ENCODE measurements at regions not wholly inside any gene's neighbourhood (a gene's known extent, or its start where the extent isn't known, plus 50 kb on each side); places are given as distances from the start of the nearest gene placed in this dataset.

DNA sequence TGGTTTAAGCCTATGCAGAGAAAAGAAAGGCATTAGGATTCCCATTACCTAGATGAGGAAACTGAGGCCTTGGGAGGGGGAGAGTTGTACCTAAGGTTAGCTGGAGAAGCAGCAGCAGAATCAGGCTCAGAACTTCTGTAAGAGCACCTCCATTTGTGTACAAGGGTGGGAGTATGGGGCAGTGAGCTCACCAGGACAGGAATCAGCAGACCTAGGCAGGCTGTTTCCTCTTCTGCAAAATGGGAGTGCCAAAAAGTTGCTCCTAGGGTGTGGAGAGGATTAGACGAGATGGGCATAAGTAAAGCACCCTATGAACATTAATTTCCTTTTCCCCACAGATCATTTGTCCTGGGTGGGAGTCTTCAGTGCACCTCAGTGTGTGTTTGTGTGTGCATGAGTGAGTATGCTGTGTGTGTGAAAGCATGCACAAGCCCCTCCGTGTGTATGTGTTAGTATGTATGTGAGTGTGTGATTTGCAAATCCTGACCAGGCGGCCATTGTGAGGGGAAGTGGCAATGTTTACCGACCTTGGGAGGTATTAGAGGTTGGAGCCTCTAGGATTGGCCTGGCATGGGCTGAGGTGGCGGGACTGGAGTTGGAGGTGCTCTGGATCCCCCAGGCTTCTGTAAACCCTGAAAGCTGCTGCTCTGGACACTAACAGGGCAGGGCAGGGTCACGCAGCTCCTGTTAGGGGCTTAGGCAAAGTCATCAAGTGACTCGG lies 78.8 kb downstream of the VEGFA start (continued):
- TF ChIP-seq, protein P1, sequence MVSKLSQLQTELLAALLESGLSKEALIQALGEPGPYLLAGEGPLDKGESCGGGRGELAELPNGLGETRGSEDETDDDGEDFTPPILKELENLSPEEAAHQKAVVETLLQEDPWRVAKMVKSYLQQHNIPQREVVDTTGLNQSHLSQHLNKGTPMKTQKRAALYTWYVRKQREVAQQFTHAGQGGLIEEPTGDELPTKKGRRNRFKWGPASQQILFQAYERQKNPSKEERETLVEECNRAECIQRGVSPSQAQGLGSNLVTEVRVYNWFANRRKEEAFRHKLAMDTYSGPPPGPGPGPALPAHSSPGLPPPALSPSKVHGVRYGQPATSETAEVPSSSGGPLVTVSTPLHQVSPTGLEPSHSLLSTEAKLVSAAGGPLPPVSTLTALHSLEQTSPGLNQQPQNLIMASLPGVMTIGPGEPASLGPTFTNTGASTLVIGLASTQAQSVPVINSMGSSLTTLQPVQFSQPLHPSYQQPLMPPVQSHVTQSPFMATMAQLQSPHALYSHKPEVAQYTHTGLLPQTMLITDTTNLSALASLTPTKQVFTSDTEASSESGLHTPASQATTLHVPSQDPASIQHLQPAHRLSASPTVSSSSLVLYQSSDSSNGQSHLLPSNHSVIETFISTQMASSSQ (IDR thresholded peaks at IDR 0.05; ENCODE audit: low read depth), result no peak
- TF ChIP-seq, protein P1 (CRISPR knock-in tag; IDR thresholded peaks at IDR 0.05; ENCODE audit: borderline replicate concordance), result peak; percentile 45; the same call in 1 of the 2 replicates
- TF ChIP-seq SOX6 (IDR thresholded peaks at IDR 0.05) (no peak), SOX6 (CRISPR knock-in tag; IDR thresholded peaks at IDR 0.05) (peak; percentile 81), ZNF777 (CRISPR knock-in tag; IDR thresholded peaks at IDR 0.05) (no peak; the same call in 1 of the 2 replicates), ZBTB7B (CRISPR knock-in tag; IDR thresholded peaks at IDR 0.05) (peak; percentile 78; the same call in 1 of the 2 replicates), PHF21A (CRISPR knock-in tag; IDR thresholded peaks at IDR 0.05) (peak; percentile 62; the same call in 1 of the 2 replicates), KAT8 (CRISPR knock-in tag; IDR thresholded peaks at IDR 0.05) (peak; percentile 68), ZBTB7A (CRISPR knock-in tag; IDR thresholded peaks at IDR 0.05) (peak; percentile 70; the same call in 1 of the 2 replicates), POLR2A (IDR thresholded peaks at IDR 0.05; ENCODE audit: insufficient read depth in 1 of 2, low read depth in 2 of 2, low read length in 2 of 2) (no peak), SRSF4 (IDR thresholded peaks at IDR 0.05; ENCODE audit: low read depth, low read length, poor library complexity, severe bottlenecking) (no peak), PCBP2 (optimal IDR thresholded peaks at IDR 0.05; ENCODE audit: low read depth, low read length, poor library complexity, severe bottlenecking) (no peak), ZNF264 (CRISPR knock-in tag; IDR thresholded peaks at IDR 0.05) (peak; percentile 47; the same call in 1 of the 2 replicates), SMC3 (IDR thresholded peaks at IDR 0.05; ENCODE audit: low read length) (no peak), NR2F6 (IDR thresholded peaks at IDR 0.05) (no peak), NR2F6 (CRISPR knock-in tag; IDR thresholded peaks at IDR 0.05) (peak; percentile 78), CEBPG (CRISPR knock-in tag; IDR thresholded peaks at IDR 0.05) (peak; percentile 60; the same call in 1 of the 2 replicates), FOXA3 (CRISPR knock-in tag; IDR thresholded peaks at IDR 0.05) (peak; percentile 94), RARA (CRISPR knock-in tag; IDR thresholded peaks at IDR 0.05) (peak; percentile 70), RFXAP (CRISPR knock-in tag; IDR thresholded peaks at IDR 0.05; ENCODE audit: borderline replicate concordance) (0 out of 2 replicates have a peak, but pooled peaks have one; percentile 57), FOXP1 (IDR thresholded peaks at IDR 0.05) (no peak), FOXP1 (CRISPR knock-in tag; IDR thresholded peaks at IDR 0.05) (peak; percentile 57; the same call in 1 of the 2 replicates), POLR2AphosphoS2 (IDR thresholded peaks at IDR 0.05; ENCODE audit: low read depth, low read length) (no peak), SAP130 (CRISPR knock-in tag; IDR thresholded peaks at IDR 0.05; ENCODE audit: low read depth) (peak; percentile 64)
- TF ChIP-seq, protein P2, sequence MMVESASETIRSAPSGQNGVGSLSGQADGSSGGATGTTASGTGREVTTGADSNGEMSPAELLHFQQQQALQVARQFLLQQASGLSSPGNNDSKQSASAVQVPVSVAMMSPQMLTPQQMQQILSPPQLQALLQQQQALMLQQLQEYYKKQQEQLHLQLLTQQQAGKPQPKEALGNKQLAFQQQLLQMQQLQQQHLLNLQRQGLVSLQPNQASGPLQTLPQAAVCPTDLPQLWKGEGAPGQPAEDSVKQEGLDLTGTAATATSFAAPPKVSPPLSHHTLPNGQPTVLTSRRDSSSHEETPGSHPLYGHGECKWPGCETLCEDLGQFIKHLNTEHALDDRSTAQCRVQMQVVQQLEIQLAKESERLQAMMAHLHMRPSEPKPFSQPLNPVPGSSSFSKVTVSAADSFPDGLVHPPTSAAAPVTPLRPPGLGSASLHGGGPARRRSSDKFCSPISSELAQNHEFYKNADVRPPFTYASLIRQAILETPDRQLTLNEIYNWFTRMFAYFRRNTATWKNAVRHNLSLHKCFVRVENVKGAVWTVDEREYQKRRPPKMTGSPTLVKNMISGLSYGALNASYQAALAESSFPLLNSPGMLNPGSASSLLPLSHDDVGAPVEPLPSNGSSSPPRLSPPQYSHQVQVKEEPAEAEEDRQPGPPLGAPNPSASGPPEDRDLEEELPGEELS (CRISPR knock-in tag; IDR thresholded peaks at IDR 0.05), result peak; percentile 74
- TF ChIP-seq, protein P3, sequence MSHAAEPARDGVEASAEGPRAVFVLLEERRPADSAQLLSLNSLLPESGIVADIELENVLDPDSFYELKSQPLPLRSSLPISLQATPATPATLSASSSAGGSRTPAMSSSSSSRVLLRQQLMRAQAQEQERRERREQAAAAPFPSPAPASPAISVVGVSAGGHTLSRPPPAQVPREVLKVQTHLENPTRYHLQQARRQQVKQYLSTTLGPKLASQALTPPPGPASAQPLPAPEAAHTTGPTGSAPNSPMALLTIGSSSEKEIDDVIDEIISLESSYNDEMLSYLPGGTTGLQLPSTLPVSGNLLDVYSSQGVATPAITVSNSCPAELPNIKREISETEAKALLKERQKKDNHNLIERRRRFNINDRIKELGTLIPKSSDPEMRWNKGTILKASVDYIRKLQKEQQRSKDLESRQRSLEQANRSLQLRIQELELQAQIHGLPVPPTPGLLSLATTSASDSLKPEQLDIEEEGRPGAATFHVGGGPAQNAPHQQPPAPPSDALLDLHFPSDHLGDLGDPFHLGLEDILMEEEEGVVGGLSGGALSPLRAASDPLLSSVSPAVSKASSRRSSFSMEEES (CRISPR knock-in tag; IDR thresholded peaks at IDR 0.05), result peak; percentile 54; the same call in 1 of the 2 replicates
